ENCODE measurements at regions not wholly inside any gene's neighbourhood (a gene's known extent, or its start where the extent isn't known, plus 50 kb on each side); places are given as distances from the start of the nearest gene placed in this dataset.

GRCh38 chr9:16309082-16309468 lies 561.4 kb downstream of the BNC2 start:
- no peak for TF ChIP-seq CTCF (conservative IDR thresholded peaks at IDR 0.05; ENCODE audit: control insufficient read depth, insufficient read depth, low read depth, low read length)
- H3K4me3 ChIP-seq (ENCODE audit: control insufficient read depth, low read depth, low read length): no peak overlapping the region
- DNase-seq (ENCODE audit: low read depth): no peak

- DNase-seq (ENCODE audit: low read depth): peak; percentile 56
- TF ChIP-seq CTCF (conservative IDR thresholded peaks at IDR 0.05; ENCODE audit: control insufficient read depth, insufficient read depth, low read depth, low read length): no peak
Measured at GRCh38 chr9:16309469-16310271, 560.8 kb downstream of the BNC2 start.

GRCh38 chr9:16310278-16311110 lies 560.0 kb downstream of the BNC2 start:
- no peak for TF ChIP-seq CTCF (conservative IDR thresholded peaks at IDR 0.05; ENCODE audit: control insufficient read depth, insufficient read depth, low read depth, low read length)
- no peak for DNase-seq (ENCODE audit: low read depth)
- no peak overlapping the region for H3K4me3 ChIP-seq (ENCODE audit: control insufficient read depth, low read depth, low read length)

More at GRCh38 chr9:16309469-16310271, 560.8 kb downstream of the BNC2 start:
- H3K4me3 ChIP-seq (ENCODE audit: control insufficient read depth, low read depth, low read length): no peak overlapping the region

- TF ChIP-seq CTCF (conservative IDR thresholded peaks at IDR 0.05; ENCODE audit: control insufficient read depth, insufficient read depth, low read depth, low read length): no peak
- H3K4me3 ChIP-seq (ENCODE audit: control insufficient read depth, low read depth, low read length): no peak overlapping the region
- peak; percentile 36 for DNase-seq (ENCODE audit: low read depth)
Measured at GRCh38 chr9:16312116-16312515, 558.4 kb downstream of the BNC2 start.

GRCh38 chr9:16312962-16313546 lies 557.4 kb downstream of the BNC2 start:
- no peak for TF ChIP-seq CTCF (conservative IDR thresholded peaks at IDR 0.05; ENCODE audit: control insufficient read depth, insufficient read depth, low read depth, low read length)
- no peak for DNase-seq (ENCODE audit: low read depth)
- H3K4me3 ChIP-seq (ENCODE audit: control insufficient read depth, low read depth, low read length): no peak overlapping the region

- TF ChIP-seq CTCF (conservative IDR thresholded peaks at IDR 0.05; ENCODE audit: control insufficient read depth, insufficient read depth, low read depth, low read length): no peak
- no peak overlapping the region for H3K4me3 ChIP-seq (ENCODE audit: control insufficient read depth, low read depth, low read length)
- DNase-seq (ENCODE audit: low read depth): no peak
Measured at GRCh38 chr9:16314476-16314875, 556.0 kb downstream of the BNC2 start.
